Peyer's patch (tissue), 4 donors: ENCODE measurements at regions not wholly inside any gene's neighbourhood (a gene's known extent, or its start where the extent isn't known, plus 50 kb on each side); places are given as distances from the start of the nearest gene placed in this dataset.

Experiments
- CTCF ChIP-seq, 6 experiments: fragments of 450-650 bp in 4 of 6; fragments of 200-600 bp in 2 of 6; sonication (generic) in 1 of 6; IDR thresholded peaks; one replicate each; pipeline ENCODE4 v1.5.1; 2017 to 2019; ENCODE audit warnings: antibody characterized with exemption in 6 of 6, mild to moderate bottlenecking in 3 of 6, moderate library complexity in 1 of 6
- POLR2A ChIP-seq, 2 donors: fragments of 450-650 bp; IDR thresholded peaks; one replicate each; pipeline ENCODE4 v1.5.1; 2017; ENCODE audit warnings: antibody characterized with exemption in 2 of 2, mild to moderate bottlenecking in 2 of 2, moderate library complexity in 2 of 2

GRCh38 chr3:74862476-74862875 lies 248.0 kb upstream of the CNTN3 start:
- TF ChIP-seq CTCF (IDR thresholded peaks at IDR 0.05) (no peak), POLR2A (IDR thresholded peaks at IDR 0.05) (no peak)
